ENCODE measurements at regions not wholly inside any gene's neighbourhood (a gene's known extent, or its start where the extent isn't known, plus 50 kb on each side); places are given as distances from the start of the nearest gene placed in this dataset.
"Not testable (repeated sequence)": the region's sequence is repeated elsewhere in the genome, so short reads cannot be mapped to it uniquely, and the experiment has no call there.

GRCh38 chr1:182251561-182251960 is 140.0 kb downstream of the GLUL start:
- CTCF ChIA-PET, result no interaction called here
- Mint-ChIP-seq H3K9me3 (ENCODE audit: low read depth, unreplicated experiment) (no peaks in the 10 kb centered on the region), H3K27ac (ENCODE audit: unreplicated experiment) (no peak overlapping the region), H3K4me3 (ENCODE audit: low read depth, unreplicated experiment) (no peak overlapping the region), H3K36me3 (ENCODE audit: insufficient read depth, unreplicated experiment) (no peaks in the 10 kb centered on the region), H3K4me1 (ENCODE audit: low read depth, unreplicated experiment) (no peaks in the 10 kb centered on the region), H3K27me3 (ENCODE audit: unreplicated experiment) (no peaks in the 10 kb centered on the region)
- DNase-seq, result no peak
- no TSS peak for BruUV-seq (replicated peaks)
- intact Hi-C loops (cut with micrococcal nuclease; ENCODE audit: unreplicated experiment), result no loop called here
- TF ChIP-seq, protein P1, sequence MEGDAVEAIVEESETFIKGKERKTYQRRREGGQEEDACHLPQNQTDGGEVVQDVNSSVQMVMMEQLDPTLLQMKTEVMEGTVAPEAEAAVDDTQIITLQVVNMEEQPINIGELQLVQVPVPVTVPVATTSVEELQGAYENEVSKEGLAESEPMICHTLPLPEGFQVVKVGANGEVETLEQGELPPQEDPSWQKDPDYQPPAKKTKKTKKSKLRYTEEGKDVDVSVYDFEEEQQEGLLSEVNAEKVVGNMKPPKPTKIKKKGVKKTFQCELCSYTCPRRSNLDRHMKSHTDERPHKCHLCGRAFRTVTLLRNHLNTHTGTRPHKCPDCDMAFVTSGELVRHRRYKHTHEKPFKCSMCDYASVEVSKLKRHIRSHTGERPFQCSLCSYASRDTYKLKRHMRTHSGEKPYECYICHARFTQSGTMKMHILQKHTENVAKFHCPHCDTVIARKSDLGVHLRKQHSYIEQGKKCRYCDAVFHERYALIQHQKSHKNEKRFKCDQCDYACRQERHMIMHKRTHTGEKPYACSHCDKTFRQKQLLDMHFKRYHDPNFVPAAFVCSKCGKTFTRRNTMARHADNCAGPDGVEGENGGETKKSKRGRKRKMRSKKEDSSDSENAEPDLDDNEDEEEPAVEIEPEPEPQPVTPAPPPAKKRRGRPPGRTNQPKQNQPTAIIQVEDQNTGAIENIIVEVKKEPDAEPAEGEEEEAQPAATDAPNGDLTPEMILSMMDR (IDR thresholded peaks at IDR 0.05; ENCODE audit: unreplicated experiment), result no peak

DNA sequence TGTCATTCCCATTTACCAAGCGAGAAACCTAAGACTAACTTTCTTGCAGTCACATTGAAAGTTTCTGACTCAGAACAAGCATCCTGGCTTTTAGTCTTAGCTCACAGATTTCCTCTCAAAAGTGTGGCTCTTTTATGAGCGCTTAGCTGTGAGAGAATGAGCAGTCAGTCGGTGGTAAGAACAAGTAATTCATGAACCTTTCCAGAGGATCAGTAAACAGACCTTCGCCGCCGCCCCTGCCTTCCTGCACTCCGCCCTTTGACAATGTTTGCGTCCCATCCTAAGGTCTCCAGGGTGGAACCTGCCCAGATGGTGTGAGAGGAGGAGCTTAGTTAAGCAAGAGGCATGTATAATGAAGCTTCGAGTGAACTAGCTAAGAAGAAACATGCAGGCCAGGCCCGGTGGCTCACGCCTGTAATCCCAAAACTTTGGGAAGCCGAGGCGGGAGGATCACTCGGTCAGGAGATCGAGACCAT is 142.4 kb downstream of the GLUL start:
- intact Hi-C loops (cut with micrococcal nuclease; ENCODE audit: unreplicated experiment), result no loop called here
- TF ChIP-seq, protein P1 (IDR thresholded peaks at IDR 0.05; ENCODE audit: unreplicated experiment), result no peak
- H3K4me3 Mint-ChIP-seq (ENCODE audit: low read depth, unreplicated experiment), result no peak overlapping the region
- BruUV-seq (replicated peaks), result no TSS peak
- H3K9me3 Mint-ChIP-seq (ENCODE audit: low read depth, unreplicated experiment), result no peaks in the 10 kb centered on the region
- no peaks in the 10 kb centered on the region for H3K27me3 Mint-ChIP-seq (ENCODE audit: unreplicated experiment)
- CTCF ChIA-PET, result interaction anchor here (1.2 kb wide), 1 partner anchor 105 kb away, joined by 3 read pairs; no protein-coding TSS in a partner anchor
- no peaks in the 10 kb centered on the region for H3K4me1 Mint-ChIP-seq (ENCODE audit: low read depth, unreplicated experiment)
- no peak for DNase-seq
- no peaks in the 10 kb centered on the region for H3K36me3 Mint-ChIP-seq (ENCODE audit: insufficient read depth, unreplicated experiment)
- H3K27ac Mint-ChIP-seq (ENCODE audit: unreplicated experiment), result no peak overlapping the region

DNA sequence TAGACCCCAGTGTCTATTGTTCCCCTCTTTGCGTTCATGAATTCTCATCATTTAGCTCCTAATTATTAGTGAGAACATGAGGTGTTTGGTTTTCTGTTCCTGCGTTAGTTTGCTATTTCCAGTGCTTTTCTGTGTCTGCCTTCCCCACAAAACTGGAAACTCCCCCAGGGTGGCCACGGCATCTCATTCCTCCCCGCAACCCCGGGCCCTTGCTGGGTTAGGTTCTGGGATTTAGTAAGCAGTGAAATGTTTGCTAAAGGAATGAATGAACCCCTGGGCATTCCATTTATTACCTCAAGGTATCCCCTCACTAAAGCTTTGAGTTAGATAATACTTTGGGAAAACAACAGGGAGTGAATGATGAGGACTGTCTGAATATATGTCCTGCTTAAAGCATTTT is 142.9 kb downstream of the GLUL start:
- no peak overlapping the region for H3K4me3 Mint-ChIP-seq (ENCODE audit: low read depth, unreplicated experiment)
- H3K27ac Mint-ChIP-seq (ENCODE audit: unreplicated experiment), result no peak overlapping the region
- no peaks in the 10 kb centered on the region for H3K27me3 Mint-ChIP-seq (ENCODE audit: unreplicated experiment)
- BruUV-seq (replicated peaks), result no TSS peak
- H3K9me3 Mint-ChIP-seq (ENCODE audit: low read depth, unreplicated experiment), result no peaks in the 10 kb centered on the region
- no peak for DNase-seq
- TF ChIP-seq, protein P1 (IDR thresholded peaks at IDR 0.05; ENCODE audit: unreplicated experiment), result no peak
- intact Hi-C loops (cut with micrococcal nuclease; ENCODE audit: unreplicated experiment), result no loop called here
- CTCF ChIA-PET, result interaction anchor here (1.2 kb wide), 1 partner anchor 104 kb away, joined by 3 read pairs; no protein-coding TSS in a partner anchor
- H3K36me3 Mint-ChIP-seq (ENCODE audit: insufficient read depth, unreplicated experiment), result no peaks in the 10 kb centered on the region
- no peaks in the 10 kb centered on the region for H3K4me1 Mint-ChIP-seq (ENCODE audit: low read depth, unreplicated experiment)

DNA sequence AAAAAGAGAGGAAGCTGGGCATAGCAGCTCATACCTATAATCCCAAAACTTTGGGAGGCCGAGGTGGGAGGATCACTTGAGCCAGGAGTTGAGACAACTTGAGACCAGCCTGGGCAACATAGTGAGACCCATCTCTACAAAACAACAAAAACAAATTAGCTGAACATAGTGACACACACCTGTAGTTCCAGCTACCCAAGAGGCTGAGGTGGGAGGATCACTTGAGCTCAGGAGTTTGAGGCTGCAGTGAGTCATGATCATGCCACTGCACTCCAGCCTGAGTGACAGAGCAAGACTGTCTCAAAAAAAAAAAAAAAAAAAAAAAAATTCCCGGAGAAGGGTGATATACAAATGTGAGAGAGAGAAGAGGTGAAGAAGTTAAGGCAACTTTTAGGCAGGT is 143.8 kb downstream of the GLUL start:
- H3K36me3 Mint-ChIP-seq (ENCODE audit: insufficient read depth, unreplicated experiment); H3K4me1 Mint-ChIP-seq (ENCODE audit: low read depth, unreplicated experiment); H3K27ac Mint-ChIP-seq (ENCODE audit: unreplicated experiment); H3K9me3 Mint-ChIP-seq (ENCODE audit: low read depth, unreplicated experiment); H3K4me3 Mint-ChIP-seq (ENCODE audit: low read depth, unreplicated experiment); DNase-seq; intact Hi-C loops (cut with micrococcal nuclease; ENCODE audit: unreplicated experiment); H3K27me3 Mint-ChIP-seq (ENCODE audit: unreplicated experiment); BruUV-seq (replicated peaks); CTCF ChIA-PET: not testable (repeated sequence)

DNA sequence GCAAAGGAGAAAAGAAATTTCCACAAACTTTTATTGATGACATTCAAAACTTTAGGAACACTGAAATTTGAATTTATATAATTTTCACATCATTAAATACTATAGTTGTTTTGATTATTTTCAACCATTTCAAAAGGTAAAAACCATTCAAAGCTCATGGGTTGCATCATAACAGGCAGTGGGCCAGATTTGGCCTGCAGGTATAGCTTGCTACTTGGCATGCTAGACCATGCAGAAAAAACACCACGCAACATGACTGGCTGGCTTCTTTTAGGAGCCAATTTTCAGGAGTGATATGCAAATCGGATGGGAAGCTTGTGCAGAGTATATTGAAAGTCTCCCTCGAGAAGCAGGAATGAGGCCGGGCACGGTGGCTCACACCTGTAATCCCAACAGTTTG is 144.8 kb downstream of the GLUL start:
- CTCF ChIA-PET, result no interaction called here
- Mint-ChIP-seq H3K9me3 (ENCODE audit: low read depth, unreplicated experiment) (no peaks in the 10 kb centered on the region), H3K4me3 (ENCODE audit: low read depth, unreplicated experiment) (no peak overlapping the region), H3K27me3 (ENCODE audit: unreplicated experiment) (peaks cover 9% of the 10 kb centered on the region), H3K4me1 (ENCODE audit: low read depth, unreplicated experiment) (no peaks in the 10 kb centered on the region), H3K36me3 (ENCODE audit: insufficient read depth, unreplicated experiment) (no peaks in the 10 kb centered on the region), H3K27ac (ENCODE audit: unreplicated experiment) (no peak overlapping the region)
- DNase-seq, result no peak
- intact Hi-C loops (cut with micrococcal nuclease; ENCODE audit: unreplicated experiment), result no loop called here
- BruUV-seq (replicated peaks), result no TSS peak
- TF ChIP-seq, protein P1 (IDR thresholded peaks at IDR 0.05; ENCODE audit: unreplicated experiment), result no peak

Measured in Calu3 (cell line).